GM20000 (cell line): ENCODE measurements at regions not wholly inside any gene's neighbourhood (a gene's known extent, or its start where the extent isn't known, plus 50 kb on each side); places are given as distances from the start of the nearest gene placed in this dataset.
"Not testable (repeated sequence)": the region's sequence is repeated elsewhere in the genome, so short reads cannot be mapped to it uniquely, and the experiment has no call there.

Source experiments
- DNase-seq: peaks from one replicate; pipeline ENCODE4 v3.0.0; 2012; ENCODE audit warnings: low spot score
- CTCF ChIP-seq: IDR thresholded peaks from 2 replicates; pipeline ENCODE4 v1.5.1; 2012; ENCODE audit warnings: mild to moderate bottlenecking, control low read depth; ENCODE audit errors: extremely low read depth, missing control alignments

GRCh38 chr12:83700838-83701237 is 1014.1 kb downstream of the TMTC2 start:
- no peak for TF ChIP-seq CTCF
- DNase-seq, result no peak

- not testable (repeated sequence) for DNase-seq
Measured at GRCh38 chr12:83696311-83696710, 1009.6 kb downstream of the TMTC2 start.

- DNase-seq, result no peak
- TF ChIP-seq CTCF, result no peak
Measured at GRCh38 chr12:83691730-83692129, 1005.0 kb downstream of the TMTC2 start.

- TF ChIP-seq CTCF, result no peak
Measured at GRCh38 chr12:83690465-83690864, 1003.8 kb downstream of the TMTC2 start.

GRCh38 chr12:83689333-83689732 is 1002.6 kb downstream of the TMTC2 start:
- DNase-seq, result no peak
- TF ChIP-seq CTCF, result no peak

More at GRCh38 chr12:83690465-83690864, 1003.8 kb downstream of the TMTC2 start:
- no peak for DNase-seq

- no peak for TF ChIP-seq CTCF
- no peak for DNase-seq
Measured at GRCh38 chr12:83676781-83677295, 990.1 kb downstream of the TMTC2 start.

- DNase-seq, result no peak
- TF ChIP-seq CTCF, result no peak
Measured at GRCh38 chr12:83666690-83667089, 980.0 kb downstream of the TMTC2 start.

- no peak for TF ChIP-seq CTCF
- no peak for DNase-seq
Measured at GRCh38 chr12:83665634-83666218, 979.0 kb downstream of the TMTC2 start.
